ENCODE measurements at regions not wholly inside any gene's neighbourhood (a gene's known extent, or its start where the extent isn't known, plus 50 kb on each side); places are given as distances from the start of the nearest gene placed in this dataset.

- TF ChIP-seq CTCF (IDR thresholded peaks at IDR 0.05), result no peak
- no peak for TF ChIP-seq POLR2A (IDR thresholded peaks at IDR 0.05)
Measured at GRCh38 chr9:7907551-7908337, 108.2 kb upstream of the DMAC1 start.

Measured in adrenal gland (tissue), 5 donors.